HG02623 (cell line): ENCODE measurements at regions not wholly inside any gene's neighbourhood (a gene's known extent, or its start where the extent isn't known, plus 50 kb on each side); places are given as distances from the start of the nearest gene placed in this dataset.

Experiments used
- ATAC-seq: cut with Tn5 transposase; IDR thresholded peaks from one replicate; pipeline ENCODE4 v1.9.1; 2021; ENCODE audit warnings: moderate library complexity; ENCODE audit not compliant: unreplicated experiment

- ATAC-seq, result no peak
Observed at GRCh38 chr13:109454167-109454917, 332.0 kb downstream of the IRS2 start.

DNA sequence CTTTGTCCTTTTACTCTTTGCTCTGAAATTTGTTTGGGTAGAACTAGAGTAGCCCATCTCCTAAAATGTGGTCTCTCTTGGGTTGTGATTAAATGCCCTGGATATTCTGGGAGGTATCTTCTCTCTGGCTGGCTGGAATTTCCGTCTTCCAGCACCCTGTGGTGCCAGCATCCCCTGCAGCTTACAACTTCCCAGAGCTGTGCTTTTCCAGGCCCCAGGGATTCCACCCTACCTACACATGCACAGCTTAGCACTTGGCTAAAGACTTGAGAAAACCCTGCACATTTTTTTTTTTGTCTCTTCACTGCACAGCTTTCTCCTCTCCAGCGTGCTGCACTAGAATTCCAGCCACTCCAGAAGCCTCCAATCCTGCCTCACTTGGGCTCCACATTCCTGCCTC is 334.7 kb downstream of the IRS2 start:
- ATAC-seq, result no peak

GRCh38 chr13:109448629-109449028 is 337.8 kb downstream of the IRS2 start:
- no peak for ATAC-seq

- ATAC-seq, result no peak
Observed at GRCh38 chr13:109447667-109448066, 338.7 kb downstream of the IRS2 start.

DNA sequence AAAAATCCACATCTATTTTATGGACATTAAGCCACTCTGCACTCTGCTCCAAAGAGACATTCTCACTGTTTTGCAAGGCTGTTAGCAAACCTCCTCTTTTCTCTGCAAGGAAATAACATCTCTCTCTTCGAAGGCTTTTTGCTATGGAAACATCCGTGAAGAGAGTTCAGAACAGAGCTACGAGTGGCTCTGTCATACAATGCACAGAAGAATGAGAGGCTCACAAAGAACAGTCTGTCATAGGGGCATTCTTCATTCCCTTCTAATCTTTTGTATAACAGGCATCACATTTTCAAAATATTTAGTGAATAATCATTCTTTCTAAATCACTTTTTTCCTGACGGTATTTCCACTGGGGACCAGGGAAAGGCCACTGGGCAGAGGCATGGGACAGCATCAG is 346.1 kb downstream of the IRS2 start:
- ATAC-seq, result no peak

- no peak for ATAC-seq
Observed at GRCh38 chr13:109439813-109440212, 346.6 kb downstream of the IRS2 start.

- no peak for ATAC-seq
Observed at GRCh38 chr13:109436841-109437240, 349.5 kb downstream of the IRS2 start.

GRCh38 chr13:109436055-109436622 is 350.2 kb downstream of the IRS2 start:
- no peak for ATAC-seq

GRCh38 chr13:109431217-109431616 is 355.2 kb downstream of the IRS2 start:
- ATAC-seq, result no peak

DNA sequence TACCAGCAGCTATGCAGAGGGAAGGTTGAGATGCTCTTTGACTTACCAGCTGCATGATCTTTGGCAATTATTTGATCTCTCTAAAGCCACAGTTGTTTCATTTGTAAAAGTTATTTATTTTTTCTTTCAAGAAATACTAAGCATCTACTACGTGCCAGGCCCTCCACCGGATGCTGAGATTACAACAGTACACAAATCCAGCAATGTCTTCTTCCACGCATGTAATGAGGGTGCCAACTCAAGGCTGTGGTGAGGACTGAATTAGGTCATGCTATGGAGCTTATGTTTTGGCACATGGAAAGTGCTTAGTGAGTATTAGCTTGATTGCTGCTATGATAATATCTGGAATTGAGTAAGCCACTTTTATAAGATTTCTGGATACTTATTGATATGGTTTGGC is 358.2 kb downstream of the IRS2 start:
- ATAC-seq, result no peak

DNA sequence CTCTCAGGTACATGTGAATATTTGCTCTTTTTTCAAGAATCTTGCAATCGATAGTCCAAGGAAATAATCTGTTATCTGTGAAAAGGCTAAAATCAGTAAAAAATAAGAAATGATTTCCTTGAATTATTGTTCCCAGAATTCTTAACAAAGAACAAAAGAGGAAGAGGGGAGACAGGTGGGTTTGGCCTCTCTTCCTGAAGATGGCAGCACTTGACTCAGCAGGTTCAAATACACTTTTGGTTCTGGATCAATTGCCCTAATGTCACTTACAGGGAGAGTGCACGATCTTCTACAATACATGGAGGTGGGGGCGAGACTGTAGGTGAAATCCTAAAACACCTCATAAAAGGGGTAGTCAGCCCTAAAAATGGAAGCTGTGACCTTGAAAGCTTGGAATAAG is 358.7 kb downstream of the IRS2 start:
- ATAC-seq, result no peak

DNA sequence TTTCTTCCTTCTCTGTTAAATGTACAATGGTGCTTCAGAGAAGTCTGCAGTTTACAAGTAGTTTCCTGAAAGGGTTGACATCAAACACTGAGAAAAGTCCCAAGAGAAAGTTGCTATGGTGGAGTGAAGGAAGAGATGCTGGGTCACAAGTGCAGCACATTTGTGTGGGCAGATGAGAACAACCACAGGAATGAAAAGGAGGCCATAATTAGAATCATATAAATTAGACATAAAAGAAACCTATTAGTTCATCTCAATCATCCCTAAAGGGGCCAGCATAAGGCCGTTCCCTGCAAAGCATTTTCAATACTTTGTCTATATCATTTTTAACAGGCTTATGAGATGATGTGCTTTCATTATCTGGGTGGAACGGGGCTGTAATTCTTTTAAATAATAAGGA is 359.2 kb downstream of the IRS2 start:
- no peak for ATAC-seq

GRCh38 chr13:109426690-109426990 is 359.7 kb downstream of the IRS2 start:
- ATAC-seq, result no peak

- no peak for ATAC-seq
Observed at GRCh38 chr13:109425821-109426689, 360.3 kb downstream of the IRS2 start.

DNA sequence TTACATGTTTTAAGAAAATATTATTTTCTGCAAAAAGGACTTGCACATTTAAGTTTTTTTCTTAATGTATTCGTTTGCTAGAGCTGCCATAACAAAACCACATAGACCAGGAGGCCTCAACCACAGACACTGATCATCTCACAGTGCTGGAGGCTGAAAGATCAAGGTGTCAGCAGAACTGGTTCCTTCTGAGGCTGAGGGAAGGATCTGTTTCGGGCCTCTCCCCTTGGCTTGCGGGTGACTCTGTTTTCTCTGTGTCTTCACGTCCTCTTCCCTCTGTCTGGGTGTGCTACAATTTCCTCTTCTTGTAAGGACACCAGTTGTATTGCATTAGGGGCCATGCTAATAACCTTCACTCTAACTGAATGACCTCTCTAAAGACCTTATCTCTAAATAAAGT is 364.2 kb downstream of the IRS2 start:
- no peak for ATAC-seq

- ATAC-seq, result no peak
Observed at GRCh38 chr13:109419896-109420295, 366.5 kb downstream of the IRS2 start.

GRCh38 chr13:109418111-109418510 is 368.3 kb downstream of the IRS2 start:
- ATAC-seq, result no peak

DNA sequence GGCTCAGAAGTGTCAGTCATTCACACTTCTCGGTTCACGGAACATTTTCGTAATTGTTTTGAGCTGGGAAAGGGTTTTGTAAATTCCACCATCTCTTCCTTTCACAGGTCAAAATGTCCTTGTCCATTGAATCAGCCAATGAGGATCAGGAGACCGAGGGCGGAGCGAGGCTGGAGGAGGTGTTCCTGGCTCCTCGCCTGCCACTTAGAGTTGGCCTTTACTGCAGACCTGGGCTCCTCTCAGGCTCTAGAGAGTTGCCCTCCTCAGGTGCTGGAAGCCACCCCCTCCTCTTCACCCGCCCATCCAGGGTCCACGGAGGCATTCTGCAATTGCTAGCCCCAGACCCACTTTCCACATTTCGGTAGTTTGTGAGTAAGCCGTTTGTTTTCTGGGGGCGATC is 370.4 kb downstream of the IRS2 start:
- ATAC-seq, result no peak

DNA sequence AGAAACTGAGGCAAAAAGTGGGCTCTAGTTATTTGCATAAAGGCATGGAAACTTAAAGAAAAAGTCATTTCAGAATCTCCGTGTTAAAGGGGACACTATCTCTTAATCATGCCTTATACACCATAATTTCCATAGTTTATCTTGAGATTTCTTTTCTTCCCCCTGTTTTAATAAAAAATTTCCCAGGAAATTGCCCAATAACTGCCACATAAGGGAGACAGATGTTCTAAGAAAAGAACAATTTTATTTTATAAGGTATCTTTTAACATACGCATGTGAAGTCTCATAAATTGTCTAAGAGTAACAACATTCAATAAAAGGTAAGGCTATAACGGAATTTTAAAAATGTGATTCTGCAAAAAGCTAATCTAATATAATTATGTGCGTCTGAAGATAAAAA is 371.3 kb downstream of the IRS2 start:
- ATAC-seq, result no peak

- ATAC-seq, result no peak
Observed at GRCh38 chr13:109412283-109412901, 374.0 kb downstream of the IRS2 start.

DNA sequence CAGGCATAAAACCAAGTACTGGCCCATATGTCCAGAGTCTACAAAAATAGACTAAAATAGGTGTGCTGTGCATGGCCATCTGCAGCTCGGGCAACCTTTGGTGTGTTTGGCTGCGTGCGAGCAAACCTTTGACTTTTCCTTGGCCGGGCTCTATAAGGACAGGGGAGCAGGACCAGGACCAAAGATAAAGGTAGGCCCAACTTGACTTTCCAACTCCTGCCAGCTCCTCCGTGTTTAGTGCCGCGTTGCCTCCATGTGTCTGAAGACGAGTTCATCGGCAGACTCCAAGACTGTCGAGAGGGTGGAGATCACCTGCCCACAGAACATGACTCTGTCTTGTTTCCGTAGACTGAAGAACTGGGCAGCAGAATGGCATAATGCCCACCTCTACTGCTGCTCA is 375.5 kb downstream of the IRS2 start:
- ATAC-seq, result no peak
